ENCODE measurements at regions not wholly inside any gene's neighbourhood (a gene's known extent, or its start where the extent isn't known, plus 50 kb on each side); places are given as distances from the start of the nearest gene placed in this dataset.

- BruUV-seq (replicated peaks): no TSS peak
- Histone ChIP-seq H4K20me1 (ENCODE audit: insufficient read depth) (no peaks in the 10 kb centered on the region), H3K4me3 (replicated peaks in 1 of 2; ENCODE audit: low read depth in 1 of 2, low read length in 2 of 2) (no peak overlapping the region), H3K9me2 (ENCODE audit: insufficient read depth) (no peaks in the 10 kb centered on the region), H3K9ac (ENCODE audit: low read length) (no peak overlapping the region), H3K9me3 (ENCODE audit: control insufficient read depth in 1 of 2, insufficient read depth in 1 of 2, low read depth in 1 of 2, low read length in 2 of 2) (peaks cover 0 to 9% of the 10 kb centered on the region in 2 experiments; a peak in 2 of 4 replicates), H3K27me3 (ENCODE audit: insufficient read depth, low read length) (no peaks in the 10 kb centered on the region), H3K4me2 (ENCODE audit: low read length) (no peak overlapping the region), H2AFZ (ENCODE audit: low read depth, low read length, poor library complexity, severe bottlenecking) (no peak overlapping the region), H3K27ac (ENCODE audit: low read depth, low read length) (no peak overlapping the region), H3K79me2 (ENCODE audit: insufficient read depth, low read length) (no peaks in the 10 kb centered on the region), H3K4me1 (ENCODE audit: control insufficient read depth in 1 of 2, insufficient read depth in 2 of 2, low read length in 2 of 2) (no peaks in the 10 kb centered on the region), H3K36me3 (ENCODE audit: control insufficient read depth in 1 of 2, insufficient read depth in 2 of 2, low read length in 2 of 2) (no peaks in the 10 kb centered on the region)
- RAD21 ChIA-PET (ENCODE audit: low non-redundant PET in 1 of 2, low total read pairs in 2 of 2, uncharacterized antibody in 2 of 2, unreplicated experiment in 2 of 2): no interaction called here
- intact Hi-C loops (cut with micrococcal nuclease): no loop called here
- POLR2A ChIA-PET: no interaction called here
- DNase-seq (ENCODE audit: low read depth, low spot score): no peak
- no peak for TF ChIP-seq YY1 (IDR thresholded peaks at IDR 0.05; ENCODE audit: extremely low read depth, insufficient replicate concordance, low read depth, low read length)
- no peak for TF ChIP-seq SRF (IDR thresholded peaks at IDR 0.05; ENCODE audit: low read depth)
- no peak for TF ChIP-seq POLR2A (IDR thresholded peaks at IDR 0.05; ENCODE audit: borderline replicate concordance, extremely low read depth, insufficient read depth, insufficient read length)
- no peak for ATAC-seq
- CTCF ChIA-PET: no interaction called here
Observed at GRCh38 chr6:164379795-164380194, 929.6 kb downstream of the C6orf118 start.

- BruUV-seq (replicated peaks): no TSS peak
- ATAC-seq: no peak
- Histone ChIP-seq H3K4me3 (replicated peaks in 1 of 2; ENCODE audit: low read depth in 1 of 2, low read length in 2 of 2) (no peak overlapping the region), H3K4me1 (ENCODE audit: control insufficient read depth in 1 of 2, insufficient read depth in 2 of 2, low read length in 2 of 2) (no peaks in the 10 kb centered on the region), H3K27ac (ENCODE audit: low read depth, low read length) (no peak overlapping the region), H3K9me2 (ENCODE audit: insufficient read depth) (no peaks in the 10 kb centered on the region), H3K27me3 (ENCODE audit: insufficient read depth, low read length) (no peaks in the 10 kb centered on the region), H3K4me2 (ENCODE audit: low read length) (no peak overlapping the region), H2AFZ (ENCODE audit: low read depth, low read length, poor library complexity, severe bottlenecking) (no peak overlapping the region), H3K79me2 (ENCODE audit: insufficient read depth, low read length) (no peaks in the 10 kb centered on the region), H4K20me1 (ENCODE audit: insufficient read depth) (no peaks in the 10 kb centered on the region), H3K9me3 (ENCODE audit: control insufficient read depth in 1 of 2, insufficient read depth in 1 of 2, low read depth in 1 of 2, low read length in 2 of 2) (peaks cover 0 to 9% of the 10 kb centered on the region in 2 experiments; a peak in 2 of 4 replicates), H3K36me3 (ENCODE audit: control insufficient read depth in 1 of 2, insufficient read depth in 2 of 2, low read length in 2 of 2) (no peaks in the 10 kb centered on the region), H3K9ac (ENCODE audit: low read length) (no peak overlapping the region)
- no peak for DNase-seq (ENCODE audit: low read depth, low spot score)
- intact Hi-C loops (cut with micrococcal nuclease): no loop called here
- ChIA-PET RAD21 (ENCODE audit: low non-redundant PET in 1 of 2, low total read pairs in 2 of 2, uncharacterized antibody in 2 of 2, unreplicated experiment in 2 of 2) (no interaction called here), CTCF (no interaction called here), POLR2A (no interaction called here)
- TF ChIP-seq CTCF (IDR thresholded peaks at IDR 0.05 in 2 of 3, conservative IDR thresholded peaks at IDR 0.05 in 1 of 3; ENCODE audit: borderline replicate concordance in 1 of 3, insufficient read depth in 1 of 3, low read depth in 2 of 3, low read length in 2 of 3) (no peak), ELF1 (IDR thresholded peaks at IDR 0.05; ENCODE audit: borderline replicate concordance, low read depth) (no peak), ZBTB33 (IDR thresholded peaks at IDR 0.05; ENCODE audit: extremely low read depth, insufficient replicate concordance, low read length) (no peak), ZNF274 (IDR thresholded peaks at IDR 0.05; ENCODE audit: low read depth, low read length) (no peak), POLR2A (IDR thresholded peaks at IDR 0.05; ENCODE audit: borderline replicate concordance, extremely low read depth, insufficient read depth, insufficient read length) (no peak), CBX3 (IDR thresholded peaks at IDR 0.05; ENCODE audit: low read depth) (no peak), EZH2 (IDR thresholded peaks at IDR 0.05) (no peak), REST (IDR thresholded peaks at IDR 0.05; ENCODE audit: low read depth) (no peak), SRF (IDR thresholded peaks at IDR 0.05; ENCODE audit: low read depth) (no peak), JUND (IDR thresholded peaks at IDR 0.05) (no peak), ZFX (IDR thresholded peaks at IDR 0.05) (no peak), EZH2phosphoT487 (IDR thresholded peaks at IDR 0.05; ENCODE audit: borderline replicate concordance) (no peak)
Observed at GRCh38 chr6:164378330-164378729, 931.1 kb downstream of the C6orf118 start.
